ENCODE measurements at regions not wholly inside any gene's neighbourhood (a gene's known extent, or its start where the extent isn't known, plus 50 kb on each side); places are given as distances from the start of the nearest gene placed in this dataset.
"Not testable (repeated sequence)": the region's sequence is repeated elsewhere in the genome, so short reads cannot be mapped to it uniquely, and the experiment has no call there.

DNA sequence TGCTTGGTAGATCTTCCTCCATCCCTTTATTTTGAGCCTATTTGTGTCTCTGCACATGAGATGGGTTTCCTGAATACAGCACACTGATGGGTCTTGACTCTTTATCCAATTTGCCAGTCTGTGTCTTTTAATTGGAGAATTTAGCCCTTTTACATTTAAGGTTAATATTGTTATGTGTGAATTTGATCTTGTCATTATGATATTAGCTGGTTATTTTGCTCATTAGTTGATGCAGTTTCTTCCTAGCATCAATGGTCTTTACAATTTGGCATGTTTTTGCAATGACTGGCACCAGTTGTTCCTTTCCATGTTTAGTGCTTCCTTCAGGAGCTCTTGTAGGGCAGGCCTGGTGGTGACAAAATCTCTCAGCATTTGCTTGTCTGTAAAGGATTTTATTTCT lies 72.4 kb downstream of the HNRNPD start:
- H3K27ac ChIP-seq; H3K27me3 ChIP-seq; H3K9me3 ChIP-seq; H3K4me3 ChIP-seq; DNase-seq (ENCODE audit: low spot score); H3K36me3 ChIP-seq; H3K4me1 ChIP-seq: not testable (repeated sequence)

- H3K4me3 ChIP-seq: no peak overlapping the region
- no peak for DNase-seq (ENCODE audit: low spot score)
- H3K27me3 ChIP-seq: no peaks in the 10 kb centered on the region
- no peaks in the 10 kb centered on the region for H3K4me1 ChIP-seq
- H3K27ac ChIP-seq: no peak overlapping the region
- H3K36me3 ChIP-seq: no peaks in the 10 kb centered on the region
- no peaks in the 10 kb centered on the region for H3K9me3 ChIP-seq
- no peak for TF ChIP-seq CTCF (IDR thresholded peaks at IDR 0.05)
These were observed 80.5 kb downstream of the HNRNPD start for GRCh38 chr4:82293304-82293703.

DNA sequence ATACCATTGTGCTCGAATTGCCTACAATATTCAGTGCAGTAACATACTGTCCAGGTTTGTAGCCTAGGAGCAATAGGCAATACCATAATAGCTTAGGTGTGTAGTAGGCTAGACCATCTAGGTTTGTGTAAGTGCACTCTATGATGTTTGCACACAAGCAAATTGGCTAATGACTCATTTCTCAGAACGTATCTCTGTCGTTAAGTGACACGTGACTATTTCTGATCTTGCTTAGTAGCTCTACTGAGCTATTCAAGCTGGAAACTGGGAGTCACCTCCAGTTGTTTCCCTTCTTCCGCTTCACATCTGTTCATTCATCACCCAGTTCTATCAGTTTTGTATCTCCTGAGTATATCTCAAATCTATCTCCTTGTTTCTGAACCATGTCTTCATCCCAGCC lies 86.1 kb downstream of the HNRNPD start:
- no peak overlapping the region for H3K4me3 ChIP-seq
- no peak overlapping the region for H3K27ac ChIP-seq
- no peaks in the 10 kb centered on the region for H3K36me3 ChIP-seq
- no peaks in the 10 kb centered on the region for H3K9me3 ChIP-seq
- H3K4me1 ChIP-seq: peaks cover 0 to 12% of the 10 kb centered on the region in 2 donors
- DNase-seq (ENCODE audit: low spot score): no peak
- TF ChIP-seq CTCF (IDR thresholded peaks at IDR 0.05): no peak
- H3K27me3 ChIP-seq: no peaks in the 10 kb centered on the region

DNA sequence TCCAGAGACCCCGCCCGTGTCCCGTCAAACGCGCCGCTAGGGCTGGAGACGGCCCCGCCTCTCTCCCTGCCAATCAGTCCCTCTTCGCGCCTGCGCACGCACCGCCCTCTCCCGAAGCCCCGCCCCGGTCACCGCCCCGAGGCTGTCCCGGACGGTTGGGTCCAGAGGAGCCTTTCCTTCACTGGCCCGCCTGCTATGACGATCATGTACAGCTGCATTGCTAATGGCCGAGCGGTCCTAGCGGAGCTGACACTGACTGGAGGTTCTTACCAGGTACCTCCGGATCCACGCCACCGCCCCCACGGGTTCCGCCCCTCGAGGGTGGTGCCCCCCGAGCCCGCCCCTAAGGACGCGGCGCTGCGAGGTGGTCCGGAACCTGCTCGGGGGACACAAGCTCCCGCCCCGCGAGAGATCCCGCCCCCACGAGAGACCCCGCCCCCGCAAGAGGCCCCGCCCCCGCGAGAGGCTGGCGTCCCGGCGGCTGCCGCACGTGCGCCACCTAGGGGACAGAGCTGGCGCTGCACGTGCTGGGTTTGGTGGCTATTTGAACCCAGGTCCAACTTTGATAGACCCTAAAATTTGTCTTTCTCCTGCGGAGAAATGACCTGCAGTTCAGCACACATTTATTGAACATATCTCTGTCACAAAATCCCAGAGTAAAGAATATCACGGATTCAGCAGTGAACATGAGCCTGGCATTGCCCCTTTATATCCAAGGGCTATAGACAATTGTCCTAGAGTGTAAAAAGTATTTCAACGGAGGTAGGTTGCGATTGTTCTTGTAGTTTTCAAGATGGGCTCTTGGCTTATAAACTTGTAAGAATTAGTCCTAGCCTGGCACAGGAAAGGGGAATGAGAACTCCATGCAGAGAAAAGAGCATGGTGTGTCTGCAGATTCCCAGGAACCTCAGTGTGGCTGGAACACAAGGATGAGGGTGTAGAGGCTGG lies 88.7 kb downstream of the HNRNPD start:
- Histone ChIP-seq H3K4me1 (peaks cover 0 to 12% of the 10 kb centered on the region in 2 donors), H3K4me3 (peak overlapping the region; percentile 33 to 48), H3K9me3 (no peaks in the 10 kb centered on the region), H3K27ac (peak overlapping the region; percentile 51 to 66), H3K36me3 (no peaks in the 10 kb centered on the region), H3K27me3 (no peaks in the 10 kb centered on the region)
- DNase-seq (ENCODE audit: low spot score): peak; percentile 99
- peak; percentile 98 to 99 for TF ChIP-seq CTCF (IDR thresholded peaks at IDR 0.05)

GRCh38 chr4:82284475-82284857 lies 89.3 kb downstream of the HNRNPD start:
- H3K27ac ChIP-seq: no peak overlapping the region
- no peak for DNase-seq (ENCODE audit: low spot score)
- H3K4me1 ChIP-seq: peaks cover 0 to 12% of the 10 kb centered on the region in 2 donors
- H3K4me3 ChIP-seq: peak overlapping the region; percentile 33 to 48
- H3K9me3 ChIP-seq: no peaks in the 10 kb centered on the region
- TF ChIP-seq CTCF (IDR thresholded peaks at IDR 0.05): no peak
- H3K27me3 ChIP-seq: no peaks in the 10 kb centered on the region
- no peaks in the 10 kb centered on the region for H3K36me3 ChIP-seq

DNA sequence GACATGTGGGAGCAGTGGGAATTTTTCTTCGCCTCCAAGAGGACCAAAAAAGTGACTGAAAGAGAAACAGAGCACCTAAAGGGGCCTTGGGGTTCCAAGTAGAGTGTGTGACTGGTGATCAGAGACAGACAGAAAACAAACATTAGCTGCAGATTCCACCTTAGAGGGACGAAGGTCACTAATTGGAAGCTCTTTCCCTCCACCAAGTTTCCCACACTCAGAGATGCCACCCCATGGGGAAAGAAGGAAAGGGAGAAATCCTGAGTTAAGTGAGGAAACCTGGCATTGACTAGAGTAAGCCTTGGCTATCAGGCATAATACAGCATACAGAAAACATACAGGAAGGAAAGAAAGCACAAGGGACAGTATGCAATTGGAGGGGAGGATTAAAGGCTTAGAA lies 90.9 kb downstream of the HNRNPD start:
- DNase-seq (ENCODE audit: low spot score): no peak
- peaks cover 0 to 12% of the 10 kb centered on the region in 2 donors for H3K4me1 ChIP-seq
- no peak overlapping the region for H3K4me3 ChIP-seq
- no peaks in the 10 kb centered on the region for H3K27me3 ChIP-seq
- H3K27ac ChIP-seq: no peak overlapping the region
- H3K36me3 ChIP-seq: no peaks in the 10 kb centered on the region
- H3K9me3 ChIP-seq: no peaks in the 10 kb centered on the region
- TF ChIP-seq CTCF (IDR thresholded peaks at IDR 0.05): no peak

DNA sequence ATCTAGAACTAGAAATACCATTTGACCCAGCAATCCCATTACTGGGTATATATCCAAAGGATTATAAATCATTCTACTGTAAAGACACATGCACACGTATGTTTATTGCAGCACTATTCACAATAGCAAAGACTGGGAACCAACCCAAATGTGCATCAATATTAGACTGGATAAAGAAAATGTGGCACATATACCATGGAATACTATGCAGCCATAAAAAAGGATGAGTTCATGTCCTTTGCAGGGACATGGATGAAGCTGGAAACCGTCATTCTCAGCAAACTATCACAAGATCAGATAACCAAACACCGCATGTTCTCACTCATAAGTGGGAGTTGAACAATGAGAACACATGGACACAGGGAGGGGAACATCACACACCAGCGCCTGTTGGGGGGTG lies 94.2 kb downstream of the HNRNPD start:
- not testable (repeated sequence) for DNase-seq (ENCODE audit: low spot score); H3K4me3 ChIP-seq; H3K27me3 ChIP-seq; H3K27ac ChIP-seq; H3K9me3 ChIP-seq; H3K4me1 ChIP-seq; H3K36me3 ChIP-seq
